Fibroblast of lung (primary cell): ENCODE measurements at regions not wholly inside any gene's neighbourhood (a gene's known extent, or its start where the extent isn't known, plus 50 kb on each side); places are given as distances from the start of the nearest gene placed in this dataset.

Source experiments
- DNase-seq, 2 donors: peaks; one replicate each; pipeline versions ENCODE4 v3.0.0 to v3.0.0-alpha.2; 2010; ENCODE audit warnings: low read depth in 2 of 2
- H2AFZ ChIP-seq: 2 replicates; pipeline ENCODE4 v1.5.1; 2012; ENCODE audit warnings: low read length, control low read depth, inconsistent platforms
- H3K27ac ChIP-seq: 2 replicates; pipeline ENCODE4 v1.5.1; 2011; ENCODE audit warnings: low read length, control low read depth; ENCODE audit not compliant: insufficient read depth
- H3K27me3 ChIP-seq: 2 replicates; pipeline ENCODE4 v1.5.1; 2011; ENCODE audit warnings: mild to moderate bottlenecking, low read length; ENCODE audit not compliant: control insufficient read depth, insufficient read depth
- H3K36me3 ChIP-seq: 2 replicates; pipeline ENCODE4 v1.5.1; 2011; ENCODE audit warnings: low read length; ENCODE audit not compliant: control insufficient read depth, insufficient read depth
- H3K4me1 ChIP-seq: 2 replicates; pipeline ENCODE4 v1.5.1; 2011; ENCODE audit warnings: low read length; ENCODE audit not compliant: control insufficient read depth, insufficient read depth; ENCODE audit errors: extremely low read depth
- H3K4me2 ChIP-seq: 2 replicates; pipeline ENCODE4 v1.5.1; 2011; ENCODE audit warnings: low read length, control low read depth; ENCODE audit not compliant: insufficient read depth; ENCODE audit errors: extremely low read depth
- H3K4me3 ChIP-seq, 4 experiments: fragments of 200-600 bp in 1 of 4; sonication (generic) in 1 of 4; replicated peaks in 1 of 4; 2 replicates each; pipeline ENCODE4 v1.5.1; 2011 to 2016; ENCODE audit warnings: low read length in 4 of 4, low read depth in 3 of 4, mild to moderate bottlenecking in 3 of 4, control low read depth in 2 of 4, inconsistent platforms in 1 of 4, mixed read lengths in 1 of 4; ENCODE audit not compliant: insufficient read depth in 1 of 4; ENCODE audit errors: control extremely low read depth in 1 of 4
- H3K79me2 ChIP-seq: 2 replicates; pipeline ENCODE4 v1.5.1; 2012; ENCODE audit warnings: mild to moderate bottlenecking, low read length, inconsistent platforms; ENCODE audit not compliant: control insufficient read depth, insufficient read depth
- H3K9ac ChIP-seq: 2 replicates; pipeline ENCODE4 v1.5.1; 2011; ENCODE audit warnings: mild to moderate bottlenecking, low read length, control low read depth; ENCODE audit not compliant: insufficient read depth
- H3K9me3 ChIP-seq: 2 replicates; pipeline ENCODE4 v1.5.1; 2012; ENCODE audit warnings: low read depth, low read length; ENCODE audit not compliant: control insufficient read depth, insufficient read depth
- H4K20me1 ChIP-seq: 2 replicates; pipeline ENCODE4 v1.5.1; 2011; ENCODE audit warnings: low read length; ENCODE audit not compliant: control insufficient read depth, insufficient read depth; ENCODE audit errors: extremely low read depth
- EZH2 ChIP-seq: IDR thresholded peaks from 2 replicates; pipeline ENCODE4 v1.5.1; 2012; ENCODE audit warnings: low read length, control low read depth, mild to moderate bottlenecking; ENCODE audit errors: missing control alignments
- TF ChIP-seq, protein P1 (sequence below), 2 donors: IDR thresholded peaks in 1 of 2; conservative IDR thresholded peaks in 1 of 2; 1 replicate in 1 of 2; 2 replicates in 1 of 2; pipeline ENCODE4 v1.5.1; 2011 to 2012; ENCODE audit warnings: low read length in 2 of 2, control low read depth in 1 of 2, inconsistent platforms in 1 of 2, low read depth in 1 of 2, mild to moderate bottlenecking in 1 of 2

- H3K36me3 ChIP-seq = no peaks in the 10 kb centered on the region
These were observed 262.7 kb downstream of the CHL1 start for GRCh38 chr3:459311-459670.

GRCh38 chr3:461006-461405, 264.4 kb downstream of the CHL1 start:
- Histone ChIP-seq H3K4me3 (no peak overlapping the region), H3K9ac (no peak overlapping the region), H3K4me2 (no peak overlapping the region), H2AFZ (no peak overlapping the region), H3K79me2 (no peaks in the 10 kb centered on the region), H3K9me3 (no peaks in the 10 kb centered on the region), H3K27ac (no peak overlapping the region), H3K4me1 (no peaks in the 10 kb centered on the region), H4K20me1 (no peaks in the 10 kb centered on the region), H3K36me3 (no peaks in the 10 kb centered on the region), H3K27me3 (no peaks in the 10 kb centered on the region)
- no peak for DNase-seq
- TF ChIP-seq, protein P1, sequence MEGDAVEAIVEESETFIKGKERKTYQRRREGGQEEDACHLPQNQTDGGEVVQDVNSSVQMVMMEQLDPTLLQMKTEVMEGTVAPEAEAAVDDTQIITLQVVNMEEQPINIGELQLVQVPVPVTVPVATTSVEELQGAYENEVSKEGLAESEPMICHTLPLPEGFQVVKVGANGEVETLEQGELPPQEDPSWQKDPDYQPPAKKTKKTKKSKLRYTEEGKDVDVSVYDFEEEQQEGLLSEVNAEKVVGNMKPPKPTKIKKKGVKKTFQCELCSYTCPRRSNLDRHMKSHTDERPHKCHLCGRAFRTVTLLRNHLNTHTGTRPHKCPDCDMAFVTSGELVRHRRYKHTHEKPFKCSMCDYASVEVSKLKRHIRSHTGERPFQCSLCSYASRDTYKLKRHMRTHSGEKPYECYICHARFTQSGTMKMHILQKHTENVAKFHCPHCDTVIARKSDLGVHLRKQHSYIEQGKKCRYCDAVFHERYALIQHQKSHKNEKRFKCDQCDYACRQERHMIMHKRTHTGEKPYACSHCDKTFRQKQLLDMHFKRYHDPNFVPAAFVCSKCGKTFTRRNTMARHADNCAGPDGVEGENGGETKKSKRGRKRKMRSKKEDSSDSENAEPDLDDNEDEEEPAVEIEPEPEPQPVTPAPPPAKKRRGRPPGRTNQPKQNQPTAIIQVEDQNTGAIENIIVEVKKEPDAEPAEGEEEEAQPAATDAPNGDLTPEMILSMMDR (conservative IDR thresholded peaks at IDR 0.05 in 1 of 2, IDR thresholded peaks at IDR 0.05 in 1 of 2; ENCODE audit: low read depth in 1 of 2, low read length in 2 of 2) = no peak
- no peak for TF ChIP-seq EZH2

More at GRCh38 chr3:459311-459670, 262.7 kb downstream of the CHL1 start:
- H3K4me1 ChIP-seq = no peaks in the 10 kb centered on the region
- H3K79me2 ChIP-seq = no peaks in the 10 kb centered on the region
- no peaks in the 10 kb centered on the region for H4K20me1 ChIP-seq
- no peak overlapping the region for H3K27ac ChIP-seq
- H3K9ac ChIP-seq = no peak overlapping the region
- no peaks in the 10 kb centered on the region for H3K9me3 ChIP-seq
- no peak overlapping the region for H2AFZ ChIP-seq
- TF ChIP-seq, protein P1 (conservative IDR thresholded peaks at IDR 0.05 in 1 of 2, IDR thresholded peaks at IDR 0.05 in 1 of 2; ENCODE audit: low read depth in 1 of 2, low read length in 2 of 2) = no peak
- TF ChIP-seq EZH2 = no peak
- no peak for DNase-seq
- no peak overlapping the region for H3K4me2 ChIP-seq
- H3K4me3 ChIP-seq = no peak overlapping the region
- H3K27me3 ChIP-seq = no peaks in the 10 kb centered on the region

- H3K4me3 ChIP-seq = no peak overlapping the region
- TF ChIP-seq, protein P1 (conservative IDR thresholded peaks at IDR 0.05 in 1 of 2, IDR thresholded peaks at IDR 0.05 in 1 of 2; ENCODE audit: low read depth in 1 of 2, low read length in 2 of 2) = no peak
- no peak for TF ChIP-seq EZH2
These were observed 266.3 kb downstream of the CHL1 start for GRCh38 chr3:462851-463250.

More at GRCh38 chr3:462851-463250, 266.3 kb downstream of the CHL1 start:
- Histone ChIP-seq H2AFZ (no peak overlapping the region), H4K20me1 (no peaks in the 10 kb centered on the region), H3K4me1 (no peaks in the 10 kb centered on the region), H3K27ac (no peak overlapping the region), H3K27me3 (no peaks in the 10 kb centered on the region), H3K9me3 (no peaks in the 10 kb centered on the region), H3K36me3 (no peaks in the 10 kb centered on the region), H3K4me2 (no peak overlapping the region), H3K9ac (no peak overlapping the region), H3K79me2 (no peaks in the 10 kb centered on the region)
- no peak for DNase-seq
